IPS-18c (cell line): ENCODE measurements at regions not wholly inside any gene's neighbourhood (a gene's known extent, or its start where the extent isn't known, plus 50 kb on each side); places are given as distances from the start of the nearest gene placed in this dataset.
"Not testable (repeated sequence)": the region's sequence is repeated elsewhere in the genome, so short reads cannot be mapped to it uniquely, and the experiment has no call there.

Experiments used
- H3K4me3 ChIP-seq: 2 replicates; pipeline ENCODE4 v1.7.0; 2013; ENCODE audit warnings: low read depth, mild to moderate bottlenecking, low read length, moderate library complexity; ENCODE audit not compliant: insufficient read depth
- H3K9me3 ChIP-seq: one replicate; pipeline ENCODE4 v1.6.1; 2013; ENCODE audit warnings: mild to moderate bottlenecking, low read length, moderate library complexity; ENCODE audit not compliant: control insufficient read depth, insufficient read depth

GRCh38 chr6:27761391-27761790, 150.8 kb downstream of the OR2B2 start:
- Histone ChIP-seq H3K9me3 (no peaks in the 10 kb centered on the region), H3K4me3 (no peak overlapping the region)

GRCh38 chr6:27760464-27760863, 151.7 kb downstream of the OR2B2 start:
- Histone ChIP-seq H3K4me3 (no peak overlapping the region), H3K9me3 (no peaks in the 10 kb centered on the region)

GRCh38 chr6:27759930-27760329, 152.3 kb downstream of the OR2B2 start:
- no peaks in the 10 kb centered on the region for H3K9me3 ChIP-seq
- H3K4me3 ChIP-seq: no peak overlapping the region

- Histone ChIP-seq H3K9me3 (no peaks in the 10 kb centered on the region), H3K4me3 (no peak overlapping the region)
These were observed 153.7 kb downstream of the OR2B2 start for GRCh38 chr6:27758491-27758890.

GRCh38 chr6:27757307-27757706, 154.9 kb downstream of the OR2B2 start:
- Histone ChIP-seq H3K4me3 (peak overlapping the region; percentile 45; the same call in 1 of the 2 replicates), H3K9me3 (no peaks in the 10 kb centered on the region)

- no peaks in the 10 kb centered on the region for H3K9me3 ChIP-seq
- H3K4me3 ChIP-seq: no peak overlapping the region
These were observed 156.4 kb downstream of the OR2B2 start for GRCh38 chr6:27755768-27756167.

GRCh38 chr6:27754408-27754782, 157.8 kb downstream of the OR2B2 start:
- Histone ChIP-seq H3K4me3 (no peak overlapping the region; the same call in 1 of the 2 replicates), H3K9me3 (no peaks in the 10 kb centered on the region)

GRCh38 chr6:27753668-27754407, 158.4 kb downstream of the OR2B2 start:
- H3K4me3 ChIP-seq: peak overlapping the region; percentile 30; the same call in 1 of the 2 replicates
- H3K9me3 ChIP-seq: no peaks in the 10 kb centered on the region

GRCh38 chr6:27752038-27752885, 159.9 kb downstream of the OR2B2 start:
- H3K9me3 ChIP-seq: no peaks in the 10 kb centered on the region
- H3K4me3 ChIP-seq: peak overlapping the region; percentile 69

- no peak overlapping the region for H3K4me3 ChIP-seq
- no peaks in the 10 kb centered on the region for H3K9me3 ChIP-seq
These were observed 163.5 kb downstream of the OR2B2 start for GRCh38 chr6:27748661-27749060.

GRCh38 chr6:27747637-27748036, 164.6 kb downstream of the OR2B2 start:
- Histone ChIP-seq H3K9me3 (no peaks in the 10 kb centered on the region), H3K4me3 (no peak overlapping the region)

- H3K4me3 ChIP-seq, H3K9me3 ChIP-seq: not testable (repeated sequence)
These were observed 165.3 kb downstream of the OR2B2 start for GRCh38 chr6:27746860-27747259.

- H3K9me3 ChIP-seq: no peaks in the 10 kb centered on the region
- no peak overlapping the region for H3K4me3 ChIP-seq
These were observed 168.4 kb downstream of the OR2B2 start for GRCh38 chr6:27743787-27744186.

- Histone ChIP-seq H3K9me3 (no peaks in the 10 kb centered on the region), H3K4me3 (no peak overlapping the region)
These were observed 169.2 kb downstream of the OR2B2 start for GRCh38 chr6:27742833-27743573.

GRCh38 chr6:27739902-27740301, 172.3 kb downstream of the OR2B2 start:
- H3K4me3 ChIP-seq: not testable (repeated sequence)

GRCh38 chr6:27736686-27737085, 175.5 kb downstream of the OR2B2 start:
- Histone ChIP-seq H3K4me3 (no peak overlapping the region; the same call in 1 of the 2 replicates), H3K9me3 (peaks cover 2% of the 10 kb centered on the region)

More at GRCh38 chr6:27739902-27740301, 172.3 kb downstream of the OR2B2 start:
- H3K9me3 ChIP-seq: not testable (repeated sequence)

GRCh38 chr6:27728442-27728841, 183.8 kb downstream of the OR2B2 start:
- H3K4me3 ChIP-seq: no peak overlapping the region

More at GRCh38 chr6:27728442-27728841, 183.8 kb downstream of the OR2B2 start:
- no peaks in the 10 kb centered on the region for H3K9me3 ChIP-seq
